ENCODE measurements at regions not wholly inside any gene's neighbourhood (a gene's known extent, or its start where the extent isn't known, plus 50 kb on each side); places are given as distances from the start of the nearest gene placed in this dataset.
A peak's percentile ranks its signal among the peaks of the same experiment; 100 is the strongest.

GRCh38 chr16:51637770-51638094 lies 486.7 kb upstream of the SALL1 start:
- DNase-seq, result no peak

GRCh38 chr16:51636920-51637769 lies 486.1 kb upstream of the SALL1 start:
- DNase-seq, result no peak

- DNase-seq, result no peak
These were observed 484.1 kb upstream of the SALL1 start for GRCh38 chr16:51635181-51635580.

GRCh38 chr16:51630076-51630475 lies 479.0 kb upstream of the SALL1 start:
- DNase-seq, result no peak

GRCh38 chr16:51629576-51629975 lies 478.5 kb upstream of the SALL1 start:
- DNase-seq, result no peak

GRCh38 chr16:51624080-51624775 lies 473.2 kb upstream of the SALL1 start:
- DNase-seq, result no peak

- DNase-seq, result no peak
These were observed 470.5 kb upstream of the SALL1 start for GRCh38 chr16:51621610-51622009.

GRCh38 chr16:51615141-51615540 lies 464.1 kb upstream of the SALL1 start:
- DNase-seq, result no peak

GRCh38 chr16:51607201-51607651 lies 456.2 kb upstream of the SALL1 start:
- no peak for DNase-seq

GRCh38 chr16:51596247-51596646 lies 445.2 kb upstream of the SALL1 start:
- DNase-seq, result no peak

GRCh38 chr16:51592535-51593300 lies 441.6 kb upstream of the SALL1 start:
- peak; percentile 46 for DNase-seq

- peak; percentile 44 for DNase-seq
These were observed 441.0 kb upstream of the SALL1 start for GRCh38 chr16:51592001-51592501.

- DNase-seq, result no peak
These were observed 440.4 kb upstream of the SALL1 start for GRCh38 chr16:51591480-51591879.

GRCh38 chr16:51579652-51580360 lies 428.7 kb upstream of the SALL1 start:
- DNase-seq, result no peak

- peak; percentile 76 for DNase-seq
These were observed 426.7 kb upstream of the SALL1 start for GRCh38 chr16:51577621-51578303.

- no peak for DNase-seq
These were observed 425.6 kb upstream of the SALL1 start for GRCh38 chr16:51576498-51577195.

- DNase-seq, result no peak
These were observed 422.1 kb upstream of the SALL1 start for GRCh38 chr16:51573191-51573590.

GRCh38 chr16:51569203-51569931 lies 418.3 kb upstream of the SALL1 start:
- no peak for DNase-seq

- no peak for DNase-seq
These were observed 416.8 kb upstream of the SALL1 start for GRCh38 chr16:51567911-51568310.

GRCh38 chr16:51565184-51565583 lies 414.1 kb upstream of the SALL1 start:
- no peak for DNase-seq

- no peak for DNase-seq
These were observed 411.8 kb upstream of the SALL1 start for GRCh38 chr16:51562891-51563290.
